ENCODE measurements at regions not wholly inside any gene's neighbourhood (a gene's known extent, or its start where the extent isn't known, plus 50 kb on each side); places are given as distances from the start of the nearest gene placed in this dataset.
A peak's percentile ranks its signal among the peaks of the same experiment; 100 is the strongest.

DNA sequence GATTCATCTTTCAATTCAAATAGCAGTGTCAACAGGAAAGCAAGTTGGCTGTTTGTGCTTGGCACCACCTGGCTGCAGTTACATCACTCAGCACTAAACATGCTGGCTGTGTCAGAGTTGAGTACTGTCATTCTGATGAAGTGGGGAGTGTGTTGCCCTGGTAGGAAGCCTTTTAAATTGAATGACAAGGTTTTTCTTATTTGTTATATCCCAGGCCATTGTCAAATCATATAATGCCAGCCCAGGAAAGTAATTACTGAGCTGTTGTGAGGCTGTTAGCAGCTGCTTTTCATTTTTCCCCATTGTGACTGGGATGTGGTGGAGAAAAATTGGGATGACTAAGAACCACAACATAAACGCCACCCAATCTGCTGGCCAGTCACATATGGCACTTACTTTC is 106.5 kb upstream of the PRKD1 start:
- Mint-ChIP-seq H3K4me1 (peaks cover 27 to 28% of the 10 kb centered on the region in 2 experiments), H3K36me3 (ENCODE audit: insufficient read depth in 1 of 3, low read depth in 3 of 3) (peaks cover 0 to 8% (median 0%) of the 10 kb centered on the region in 3 experiments; a peak in 2 of 7 replicates), H3K4me3 (no peak overlapping the region), H3K9me3 (peaks cover 3% of the 10 kb centered on the region in 2 experiments; a peak in 4 of 5 replicates), H3K27ac (peak overlapping the region in 1 of 3 experiments; percentile 89; a peak in 1 of 7 replicates), H3K27me3 (ENCODE audit: low read depth) (no peaks in the 10 kb centered on the region)
- Histone ChIP-seq H2BK15ac (ENCODE audit: low read depth, low read length) (no peak overlapping the region), H2BK120ac (ENCODE audit: low read depth, low read length, poor library complexity, severe bottlenecking) (no peak overlapping the region), H3K27ac (ENCODE audit: insufficient read length, low read depth, low read length) (no peak overlapping the region), H2BK20ac (ENCODE audit: low read depth, low read length, poor library complexity, severe bottlenecking) (no peak overlapping the region), H3K23ac (ENCODE audit: insufficient read length, low read depth, low read length) (no peak overlapping the region), H3K9ac (ENCODE audit: extremely low read depth, insufficient read length, low read length) (no peak overlapping the region), H4K5ac (ENCODE audit: insufficient read length, low read depth, low read length) (no peak overlapping the region), H3K23me2 (ENCODE audit: insufficient read length, low read depth, low read length, poor library complexity, severe bottlenecking) (no peaks in the 10 kb centered on the region), H3K14ac (ENCODE audit: insufficient read depth, low read length) (no peak overlapping the region), H4K20me1 (ENCODE audit: control insufficient read depth, insufficient read depth, insufficient read length) (no peaks in the 10 kb centered on the region), H3K27me3 (ENCODE audit: insufficient read depth, low read length) (no peaks in the 10 kb centered on the region), H3K9me3 (ENCODE audit: control insufficient read depth, low read depth, low read length) (no peaks in the 10 kb centered on the region), H3K79me2 (ENCODE audit: insufficient read depth, low read length) (no peaks in the 10 kb centered on the region), H3K4ac (ENCODE audit: low read depth, low read length) (no peak overlapping the region), H4K91ac (ENCODE audit: insufficient read length, low read depth, low read length) (no peak overlapping the region), H3K4me1 (ENCODE audit: insufficient read depth, low read length) (no peaks in the 10 kb centered on the region; the same call in none of the 2 replicates), H4K8ac (replicated peaks; ENCODE audit: insufficient read length, low read depth, low read length) (no peak overlapping the region), H3K79me1 (ENCODE audit: insufficient read depth, low read depth, low read length, poor library complexity, severe bottlenecking) (no peaks in the 10 kb centered on the region), H3T11ph (ENCODE audit: low read length) (no peak overlapping the region), H2BK12ac (ENCODE audit: insufficient read length, low read depth, low read length) (no peak overlapping the region), H3K4me2 (ENCODE audit: insufficient read depth, insufficient read length, low read length) (no peak overlapping the region), H2AK5ac (ENCODE audit: insufficient read length, low read length) (no peak overlapping the region), H2BK5ac (ENCODE audit: insufficient read length, low read length) (no peak overlapping the region), H3K18ac (ENCODE audit: insufficient read length, low read depth, low read length) (no peak overlapping the region), H3K56ac (ENCODE audit: insufficient read length, low read depth, low read length) (no peak overlapping the region), H2AFZ (ENCODE audit: low read length) (no peak overlapping the region)
- WGBS (ENCODE audit: extremely low coverage, insufficient read length, low lambda C conversion rate) = no CpG with 5 or more reads among the region's 1 CpG
- peak; percentile 39 for DNase-seq
- no peak; the same call in 2 of the 3 replicates for TF ChIP-seq CTCF (conservative IDR thresholded peaks at IDR 0.05)

All from H9 (cell line).